GM18861 (cell line): ENCODE measurements at regions not wholly inside any gene's neighbourhood (a gene's known extent, or its start where the extent isn't known, plus 50 kb on each side); places are given as distances from the start of the nearest gene placed in this dataset.

Experiments
- ATAC-seq: cut with Tn5 transposase; IDR thresholded peaks from one replicate; pipeline ENCODE4 v1.9.1; 2021; ENCODE audit not compliant: unreplicated experiment

- ATAC-seq, result no peak
Observed at GRCh38 chr15:31261266-31262142, 65.1 kb upstream of the KLF13 start.

DNA sequence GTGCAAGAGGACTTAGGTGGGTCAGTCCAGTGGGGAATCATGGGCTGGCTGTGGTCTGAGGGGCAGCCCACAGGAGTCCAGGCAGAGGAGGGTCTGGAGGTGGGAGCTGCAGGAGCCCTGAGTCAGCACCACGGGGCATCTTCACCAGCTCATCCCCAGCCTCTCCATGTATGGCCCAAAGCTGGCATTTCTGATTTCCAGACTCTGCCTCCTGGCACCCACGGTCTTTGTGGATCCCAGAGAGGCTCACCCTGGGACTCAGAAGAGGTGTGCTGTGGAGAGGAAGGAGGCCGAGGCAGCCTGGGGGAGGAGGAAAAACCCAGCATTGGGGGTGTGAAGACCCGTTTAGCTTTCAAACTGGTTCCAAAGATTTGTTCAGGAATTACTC is 64.5 kb upstream of the KLF13 start:
- ATAC-seq, result no peak

DNA sequence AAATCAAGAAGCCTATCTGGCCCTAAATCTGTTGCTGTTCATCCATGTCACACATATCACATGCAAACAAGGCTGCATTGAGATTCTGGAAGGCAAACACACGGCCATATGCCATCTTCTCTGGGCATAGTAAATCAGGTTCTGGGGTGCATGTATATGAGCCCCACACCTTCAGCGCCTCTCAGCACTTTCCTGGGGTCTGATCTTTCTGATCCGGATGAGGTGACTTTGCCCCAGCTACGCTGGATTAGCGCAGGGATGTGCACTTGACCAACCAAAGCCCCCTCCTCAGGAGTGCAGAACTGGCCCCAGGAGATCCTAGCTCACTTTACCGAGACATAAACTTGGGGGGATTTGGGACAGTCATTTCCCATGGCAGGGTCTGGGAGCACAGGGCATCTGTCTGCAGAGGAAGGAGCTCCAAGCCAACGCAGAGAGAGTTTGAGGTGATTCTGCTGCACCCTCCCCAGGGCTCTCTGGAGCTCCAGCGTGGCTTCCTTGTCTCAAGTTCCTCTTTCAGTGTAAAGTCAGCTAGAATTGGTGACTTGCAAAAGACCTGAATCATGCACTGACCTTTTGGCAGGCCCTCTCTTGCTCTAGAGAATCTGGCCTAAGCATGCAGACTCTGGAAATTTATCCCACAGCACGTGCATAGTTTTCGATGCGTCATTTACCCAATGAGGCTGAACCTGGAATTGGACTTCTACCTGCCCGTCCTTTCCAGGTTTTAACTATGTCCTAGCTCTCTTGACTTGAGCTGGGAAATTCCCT is 63.5 kb upstream of the KLF13 start:
- ATAC-seq, result peak; percentile 28

DNA sequence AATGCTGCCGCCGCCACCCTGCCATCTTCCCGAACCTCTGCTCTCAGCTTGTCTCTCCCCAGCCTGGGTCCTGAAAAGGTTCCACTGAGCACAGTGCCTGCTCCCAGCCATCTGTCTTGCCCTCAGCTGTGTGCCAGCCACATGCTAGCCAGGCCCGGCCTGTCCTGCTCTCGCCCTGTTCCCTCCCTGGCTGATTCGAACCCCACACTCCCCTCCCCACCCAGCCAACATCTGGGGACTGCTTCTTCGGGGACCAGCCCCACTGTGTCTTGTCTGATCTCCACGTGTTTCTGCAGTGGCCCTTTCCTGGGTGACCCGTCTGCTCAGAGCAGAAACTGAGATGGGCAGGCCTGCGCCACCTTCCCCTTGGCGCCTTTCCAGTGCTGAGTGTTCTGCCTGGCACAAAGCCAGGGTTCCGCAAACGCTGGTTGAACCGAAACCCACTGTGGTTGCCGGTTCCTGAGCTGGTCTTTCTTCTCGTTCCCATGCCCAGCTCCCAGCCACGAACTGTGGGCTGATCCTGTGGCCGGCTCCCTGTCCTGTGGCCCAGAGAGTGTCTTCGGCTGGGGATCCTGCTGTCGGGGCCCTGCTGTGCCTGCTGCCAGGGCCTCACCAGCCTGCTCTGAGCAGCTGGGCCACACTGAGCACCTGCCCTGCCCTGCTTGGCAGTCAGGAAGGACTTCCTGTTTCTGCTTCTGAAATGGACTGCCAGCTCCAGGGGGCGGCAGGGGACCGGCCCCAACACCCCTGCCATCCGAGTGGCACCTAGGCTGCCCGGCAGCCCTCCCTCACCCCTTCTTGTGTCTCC is 62.7 kb upstream of the KLF13 start:
- peak; percentile 22 for ATAC-seq

DNA sequence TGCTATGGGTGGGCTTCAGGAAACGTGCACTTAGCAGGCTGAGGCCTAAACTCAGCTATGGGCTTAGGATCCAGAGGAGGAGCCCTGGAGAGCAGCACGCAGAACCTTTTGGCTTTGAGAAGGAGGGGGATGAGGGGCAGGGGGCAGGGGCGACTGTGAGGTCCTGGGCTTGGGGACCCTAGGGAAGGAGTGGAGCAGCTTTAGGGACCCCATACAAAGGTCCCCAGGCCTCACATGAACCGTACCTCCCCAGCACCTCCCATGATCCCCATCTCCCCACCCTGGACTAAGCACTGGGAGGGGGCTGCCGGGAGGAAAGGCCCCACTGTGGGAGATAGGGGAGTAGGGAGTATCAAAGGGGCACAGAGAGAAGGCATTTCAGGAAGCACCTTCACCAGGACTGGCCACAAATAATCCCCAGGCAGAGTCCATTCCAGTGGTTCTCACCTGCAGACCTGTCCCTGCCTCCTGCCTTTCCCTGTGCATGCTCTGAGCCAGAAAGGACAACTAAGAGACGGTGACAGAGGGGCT is 62.0 kb upstream of the KLF13 start:
- ATAC-seq, result no peak

GRCh38 chr15:31265090-31265870 is 61.4 kb upstream of the KLF13 start:
- no peak for ATAC-seq

- peak; percentile 35 for ATAC-seq
Observed at GRCh38 chr15:31265871-31266711, 60.5 kb upstream of the KLF13 start.

GRCh38 chr15:31266712-31267111 is 59.9 kb upstream of the KLF13 start:
- peak; percentile 2 for ATAC-seq

GRCh38 chr15:31267161-31268107 is 59.2 kb upstream of the KLF13 start:
- ATAC-seq, result no peak

GRCh38 chr15:31268108-31268501 is 58.5 kb upstream of the KLF13 start:
- ATAC-seq, result no peak

GRCh38 chr15:31268911-31269784 is 57.5 kb upstream of the KLF13 start:
- no peak for ATAC-seq

DNA sequence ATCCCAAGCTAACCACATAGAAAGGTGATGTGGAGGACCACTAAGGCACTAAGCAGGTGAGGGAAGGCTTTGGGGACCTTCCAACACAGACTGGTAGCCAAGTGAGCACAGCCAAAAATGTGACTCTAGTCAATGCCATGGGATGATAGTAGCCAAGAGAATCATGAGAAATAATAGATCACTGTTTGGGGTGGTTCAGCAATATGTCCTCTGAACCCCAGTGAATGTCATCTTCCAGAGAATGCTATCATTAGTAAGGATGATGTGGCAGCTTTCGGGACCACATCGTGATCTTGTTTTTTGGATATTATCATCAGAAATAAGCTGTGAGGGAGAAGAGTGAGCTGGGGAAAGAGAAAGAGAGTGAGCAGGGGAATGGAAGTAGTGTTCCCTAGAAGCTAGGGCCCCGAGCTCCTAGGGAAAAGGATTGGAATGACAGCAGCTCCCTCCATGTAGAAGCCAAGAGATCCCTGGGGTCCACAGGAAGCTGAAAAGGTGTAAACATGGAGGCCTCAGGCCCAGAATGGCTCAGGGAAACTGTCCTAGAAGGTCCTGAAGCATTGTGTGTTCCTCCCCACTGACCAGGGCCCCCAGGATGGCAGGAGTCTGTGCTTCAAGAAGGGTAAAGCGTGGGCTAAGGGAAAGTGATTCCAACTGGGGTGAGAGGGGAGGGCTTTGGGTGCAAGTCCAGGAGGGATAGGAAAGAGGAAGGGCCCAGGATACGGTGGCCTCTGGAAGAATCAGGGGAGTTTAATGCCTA is 56.6 kb upstream of the KLF13 start:
- no peak for ATAC-seq

DNA sequence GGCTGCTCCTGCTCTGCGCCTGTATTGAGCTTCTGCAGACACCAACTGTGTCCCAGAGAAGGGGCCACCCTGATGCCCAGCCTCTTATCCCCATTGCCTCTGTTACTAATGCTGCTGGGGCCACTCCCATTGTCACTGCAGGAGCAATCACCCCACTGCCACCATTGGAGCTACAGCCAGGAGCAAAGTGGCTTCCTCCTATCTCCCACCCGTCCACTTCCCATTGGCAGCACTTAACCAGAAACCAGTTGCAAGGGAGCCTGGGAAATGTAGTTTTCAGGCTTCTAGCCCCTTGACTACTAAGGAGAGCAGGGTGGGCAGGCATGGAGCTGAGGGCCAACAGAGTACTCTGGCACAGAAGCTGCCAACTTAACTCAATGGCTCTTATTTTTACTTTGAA is 55.9 kb upstream of the KLF13 start:
- ATAC-seq, result no peak

DNA sequence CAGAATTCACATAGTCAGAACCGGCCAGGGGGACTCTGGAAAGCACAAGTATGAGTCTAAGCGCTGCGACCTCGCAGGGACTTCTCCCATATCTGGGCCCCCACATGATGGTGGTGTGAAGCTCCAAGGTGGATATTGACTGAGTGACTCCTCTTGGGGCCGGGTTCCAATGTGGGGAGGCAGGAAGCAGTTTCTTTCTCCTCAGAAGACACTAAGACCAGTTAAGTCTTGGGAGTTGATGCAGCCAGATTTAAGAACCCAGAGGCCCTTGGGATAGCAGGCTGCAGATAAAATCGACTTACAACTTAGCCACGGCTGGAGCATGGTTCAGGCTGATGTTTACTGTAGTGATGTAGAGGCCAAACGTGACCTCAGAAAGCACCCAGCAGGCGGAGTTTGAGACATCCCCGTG is 55.4 kb upstream of the KLF13 start:
- ATAC-seq, result no peak

DNA sequence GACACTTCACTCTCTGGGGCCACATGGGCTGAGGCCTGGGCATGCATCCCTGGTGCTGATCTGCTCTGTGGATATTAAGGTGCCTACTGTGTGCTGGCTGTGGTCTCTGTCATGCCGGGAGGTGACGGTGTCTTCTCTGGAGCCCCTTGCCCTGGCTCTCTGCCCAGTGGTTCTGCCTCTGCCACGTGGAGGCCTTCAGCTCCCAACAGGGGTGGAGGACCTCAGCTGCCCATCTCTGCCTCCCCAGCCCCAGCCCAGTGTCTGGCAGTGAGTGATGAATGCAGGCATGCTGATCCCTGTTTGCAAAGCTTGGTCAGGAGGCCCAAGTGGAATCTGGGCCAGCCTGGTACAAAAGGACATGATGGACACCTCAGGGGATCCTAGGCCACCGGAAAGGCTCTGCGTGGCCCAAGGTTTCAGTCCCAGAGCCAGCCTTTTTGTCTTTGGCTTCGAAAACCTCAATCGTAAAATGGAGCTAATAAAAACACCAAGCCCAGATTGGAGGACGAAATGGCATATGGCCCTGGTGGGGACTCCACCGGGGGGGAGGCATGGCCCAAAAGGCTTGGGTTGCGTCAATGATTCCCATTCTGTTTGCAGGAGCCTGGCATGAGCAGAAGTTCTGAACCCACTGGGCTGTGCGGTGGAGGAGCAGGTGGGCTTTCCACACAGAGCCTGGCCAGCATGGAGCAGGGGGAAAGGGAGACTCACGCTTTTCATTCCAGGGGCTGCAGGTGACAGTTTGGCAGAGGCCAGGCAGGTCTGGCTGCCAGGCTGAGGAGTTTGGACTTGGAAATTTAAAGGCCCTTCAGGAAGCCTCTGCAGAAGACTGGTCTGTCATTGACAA is 54.7 kb upstream of the KLF13 start:
- ATAC-seq, result no peak
